ENCODE measurements at regions not wholly inside any gene's neighbourhood (a gene's known extent, or its start where the extent isn't known, plus 50 kb on each side); places are given as distances from the start of the nearest gene placed in this dataset.

DNA sequence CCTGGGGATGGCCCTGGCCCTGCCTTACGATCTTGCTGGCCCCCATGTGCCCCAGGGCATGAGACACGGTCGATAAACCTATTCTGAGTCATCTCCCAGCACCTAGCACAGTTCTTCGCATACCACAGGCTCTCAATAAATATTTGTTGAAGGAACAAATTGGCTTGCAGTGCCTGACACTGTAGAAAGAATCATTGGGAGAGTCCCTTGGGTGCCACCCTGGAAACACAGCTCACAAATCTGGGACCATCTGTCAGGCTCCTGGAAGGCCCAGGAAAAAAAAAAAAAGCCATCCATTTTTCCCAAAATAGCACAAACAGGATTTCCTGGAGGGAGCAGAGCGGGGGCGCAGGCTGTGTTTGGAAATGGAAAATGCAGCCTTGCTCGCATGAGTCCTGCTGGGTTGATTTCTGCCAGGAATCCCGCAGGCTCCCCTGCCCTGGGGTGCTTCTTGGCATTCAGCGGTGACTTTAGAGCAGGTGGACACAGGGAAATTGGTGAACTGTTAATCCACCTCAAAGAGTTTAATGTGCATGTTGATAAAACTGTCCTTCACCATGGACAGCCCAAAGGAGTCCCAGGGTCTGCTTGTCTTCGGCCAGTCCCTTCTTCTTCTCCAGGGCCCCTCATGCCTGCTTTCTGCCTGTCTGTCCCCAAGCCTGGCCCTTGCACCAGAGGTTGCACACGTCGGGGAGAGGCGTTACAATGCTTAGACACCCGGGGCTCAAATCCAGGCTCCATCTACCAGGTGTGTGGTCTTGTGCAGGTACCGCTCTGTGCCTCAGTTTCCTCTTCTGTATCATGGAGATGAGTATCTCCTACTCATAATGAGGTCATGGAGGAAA is 106.1 kb upstream of the RFLNA start:
- DNase-seq (ENCODE audit: low spot score) = no peak

DNA sequence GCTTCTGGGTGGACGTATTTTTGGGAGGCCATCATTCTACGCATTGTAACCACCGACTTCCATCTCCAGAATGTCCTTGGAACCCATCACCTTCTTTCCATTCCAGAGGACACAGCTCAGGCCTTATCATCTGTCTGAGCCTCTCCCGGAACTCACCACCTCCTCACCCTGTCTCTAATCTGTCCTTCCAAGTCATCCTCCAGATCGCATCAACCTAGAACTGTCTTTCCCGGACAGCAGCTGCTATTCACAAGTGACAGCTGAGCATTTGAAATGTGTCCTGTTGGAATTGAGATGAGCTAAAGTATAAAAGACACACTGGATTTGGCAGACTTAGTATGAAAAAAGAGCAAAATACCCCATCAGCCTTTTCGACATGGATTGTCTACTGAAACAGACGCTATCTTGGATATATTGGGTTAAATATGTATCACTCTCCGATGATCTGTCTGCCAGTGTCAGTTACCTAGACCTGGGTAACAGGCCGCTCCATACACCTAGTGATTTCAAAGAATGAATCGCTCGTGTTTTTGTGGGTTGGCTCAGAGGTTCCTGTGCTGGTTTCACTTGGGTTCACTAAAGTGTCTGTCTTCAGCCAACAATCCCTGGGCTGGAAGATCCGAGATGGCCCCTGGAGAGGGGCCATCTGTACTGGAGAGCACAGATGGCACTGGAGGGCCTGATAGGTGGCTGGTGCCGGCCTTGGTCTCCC is 104.4 kb upstream of the RFLNA start:
- no peak for DNase-seq (ENCODE audit: low spot score)

DNA sequence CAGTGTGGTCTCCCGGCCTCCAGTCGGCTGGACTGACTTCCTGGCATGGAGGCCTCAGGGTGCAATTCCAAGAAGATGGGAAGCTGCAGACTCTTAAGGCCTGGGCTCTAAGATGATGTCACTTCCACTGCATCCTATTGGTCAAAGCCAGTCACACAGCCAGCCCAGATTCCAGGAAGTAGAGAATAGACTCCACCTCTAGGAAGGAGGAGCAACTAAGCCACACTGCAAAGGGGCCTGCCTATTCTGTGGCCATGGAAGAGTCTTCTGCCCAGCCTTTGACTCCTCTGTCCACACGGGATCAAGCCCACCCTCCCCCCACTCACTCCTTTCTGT is 103.9 kb upstream of the RFLNA start:
- peak; percentile 22 for DNase-seq (ENCODE audit: low spot score)

DNA sequence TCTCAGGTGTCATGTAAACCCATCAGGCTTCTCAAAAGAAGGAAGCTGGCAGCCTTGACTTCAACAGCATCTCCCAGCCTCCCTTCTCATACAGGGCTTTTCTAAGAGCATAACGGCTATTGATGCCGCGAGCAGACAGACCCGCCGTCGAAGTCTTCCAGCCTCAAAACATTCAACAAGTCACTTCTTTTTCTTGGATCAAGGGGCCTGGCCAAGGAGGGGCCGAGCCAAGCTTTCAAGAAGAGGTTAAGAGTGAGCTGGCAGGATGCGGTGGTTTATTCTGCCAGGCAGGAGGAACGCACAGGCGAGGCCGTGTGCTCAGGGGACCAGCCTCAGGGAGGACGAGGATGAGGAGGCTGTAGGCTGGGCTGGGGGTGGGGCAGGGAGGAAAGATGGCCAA is 102.9 kb upstream of the RFLNA start:
- DNase-seq (ENCODE audit: low spot score) = no peak

DNA sequence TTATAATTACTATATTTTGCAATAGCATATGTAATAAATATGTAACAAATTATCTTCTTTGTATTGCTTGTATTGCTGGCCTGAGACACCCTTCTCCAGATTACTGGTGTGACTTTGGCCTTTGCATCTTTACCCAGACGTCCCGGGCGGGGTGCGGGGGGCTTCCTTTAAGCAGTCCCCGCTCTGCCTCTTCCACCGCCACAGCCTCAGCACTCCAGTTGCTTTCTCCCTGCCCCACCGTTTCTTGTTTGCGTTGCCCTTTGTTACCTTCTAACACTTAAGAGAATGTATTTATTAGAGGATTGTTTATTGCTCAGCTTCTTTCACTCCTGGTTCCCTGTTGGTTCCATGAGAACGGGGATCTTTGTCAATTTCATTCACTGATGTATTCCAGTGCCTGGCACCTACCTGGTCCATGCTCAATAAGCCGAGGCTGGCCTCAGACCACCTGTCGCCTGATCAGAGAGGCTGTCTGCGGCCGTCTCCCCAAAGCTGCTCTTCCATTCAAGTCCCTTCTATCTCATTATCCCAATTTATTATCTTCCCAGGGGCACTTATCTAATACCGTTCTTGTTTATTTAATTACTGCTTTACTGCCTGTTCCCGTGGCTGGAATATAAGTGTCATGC is 100.5 kb upstream of the RFLNA start:
- no peak for DNase-seq (ENCODE audit: low spot score)

DNA sequence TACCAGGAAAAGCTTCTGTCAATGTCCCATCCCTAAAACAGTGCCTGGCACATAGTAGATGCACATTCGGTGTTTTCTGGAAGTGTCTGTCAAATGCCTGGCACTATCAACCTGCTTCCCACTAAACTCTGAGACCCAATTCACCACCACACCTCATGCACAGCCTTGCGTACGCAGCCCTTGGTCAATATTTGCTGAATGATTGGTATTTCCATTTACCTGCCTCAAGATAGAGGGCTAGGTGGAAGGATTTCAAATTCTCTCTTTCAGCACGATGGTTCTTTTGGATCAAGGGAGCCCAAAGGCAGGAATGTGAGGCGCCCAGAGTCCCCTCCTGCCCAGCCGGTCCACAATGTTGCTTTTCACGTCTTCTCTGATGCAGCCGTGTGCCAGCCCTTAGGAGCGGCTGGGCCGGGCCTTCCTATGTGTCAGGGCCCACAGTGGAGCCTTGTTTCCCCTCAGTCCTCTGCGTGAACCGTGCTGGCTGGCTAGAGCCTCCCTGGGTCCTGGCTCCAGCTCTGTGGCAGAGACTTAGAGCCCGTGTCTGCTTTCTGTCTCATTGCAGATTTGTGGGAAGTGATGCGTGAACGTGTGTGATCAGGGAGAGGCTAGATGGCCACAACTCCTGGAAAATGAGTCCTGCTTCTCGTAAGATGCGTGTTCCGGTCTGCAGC is 99.9 kb upstream of the RFLNA start:
- DNase-seq (ENCODE audit: low spot score) = no peak

DNA sequence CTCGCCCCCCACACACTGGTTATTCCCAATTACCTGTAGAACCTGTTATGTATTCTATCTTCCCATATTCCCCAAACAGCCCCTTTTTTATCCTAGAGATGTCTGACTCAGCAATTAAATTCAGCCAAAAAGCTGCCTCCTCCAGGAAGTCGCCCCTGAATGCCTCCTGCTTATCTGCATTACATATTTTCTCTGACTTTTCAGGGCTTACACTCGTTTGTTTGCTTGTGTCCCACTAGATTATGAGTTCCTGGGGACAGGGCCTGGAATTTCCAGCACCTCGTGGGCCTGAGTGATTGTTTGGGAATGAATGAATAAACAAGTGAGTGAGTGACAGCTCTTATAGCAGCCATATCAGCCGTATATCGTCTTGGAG is 99.3 kb upstream of the RFLNA start:
- no peak for DNase-seq (ENCODE audit: low spot score)

DNA sequence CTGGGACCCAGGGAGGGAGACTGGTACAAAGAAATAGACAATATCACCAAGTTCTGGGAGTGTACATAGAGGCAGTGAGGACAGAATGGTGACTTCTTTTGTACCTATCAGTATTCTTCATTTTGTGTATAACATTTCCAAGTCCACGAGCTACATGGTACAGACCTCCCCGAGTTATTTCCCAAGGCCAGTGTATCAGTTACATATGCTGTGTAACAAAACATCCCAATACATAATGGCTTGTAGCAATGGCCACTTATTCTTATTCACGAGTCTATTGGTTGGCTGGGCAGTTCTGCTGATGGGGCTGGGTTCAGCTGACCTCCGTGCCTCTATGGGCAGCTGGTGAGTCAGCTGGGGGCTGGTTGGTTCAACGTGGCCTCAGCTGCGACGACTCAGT is 98.7 kb upstream of the RFLNA start:
- no peak for DNase-seq (ENCODE audit: low spot score)

DNA sequence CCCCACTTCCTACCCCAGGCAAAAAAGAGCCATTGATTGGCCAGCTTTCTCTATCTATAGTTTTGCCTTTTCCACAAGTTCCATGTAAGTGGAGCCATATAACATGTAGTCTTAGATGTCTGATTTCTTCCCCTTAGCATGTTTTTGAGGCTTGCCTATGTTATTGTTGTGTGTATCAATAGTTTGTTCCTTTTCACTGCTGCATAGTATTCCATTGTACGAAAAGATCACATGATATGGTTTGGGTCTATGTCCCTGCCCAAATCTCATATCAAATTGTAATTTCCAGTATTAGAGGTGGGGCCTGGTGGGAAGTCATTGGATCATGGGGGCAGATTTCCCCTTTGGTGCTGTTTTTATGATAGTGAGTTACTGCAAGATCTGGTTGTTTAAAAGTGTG is 93.6 kb upstream of the RFLNA start:
- no peak for DNase-seq (ENCODE audit: low spot score)

DNA sequence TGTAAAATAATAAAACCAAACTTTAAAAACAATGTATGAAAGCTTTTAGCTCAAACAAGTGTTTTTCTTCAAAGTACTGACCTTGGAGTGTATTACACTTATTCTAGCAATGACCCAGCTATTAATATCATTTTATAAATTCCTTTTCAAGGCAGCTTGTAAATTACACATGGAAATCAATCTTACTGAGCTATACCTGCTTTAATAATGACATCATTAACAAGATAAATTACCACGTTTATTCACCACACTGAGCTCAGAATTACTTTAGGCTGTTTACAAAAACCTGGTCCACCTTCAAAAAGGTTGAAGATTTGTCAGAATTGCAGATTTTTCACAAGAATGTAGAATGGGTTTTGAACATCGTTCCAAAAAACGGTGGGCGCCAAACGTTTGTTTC is 91.7 kb upstream of the RFLNA start:
- DNase-seq (ENCODE audit: low spot score) = no peak

DNA sequence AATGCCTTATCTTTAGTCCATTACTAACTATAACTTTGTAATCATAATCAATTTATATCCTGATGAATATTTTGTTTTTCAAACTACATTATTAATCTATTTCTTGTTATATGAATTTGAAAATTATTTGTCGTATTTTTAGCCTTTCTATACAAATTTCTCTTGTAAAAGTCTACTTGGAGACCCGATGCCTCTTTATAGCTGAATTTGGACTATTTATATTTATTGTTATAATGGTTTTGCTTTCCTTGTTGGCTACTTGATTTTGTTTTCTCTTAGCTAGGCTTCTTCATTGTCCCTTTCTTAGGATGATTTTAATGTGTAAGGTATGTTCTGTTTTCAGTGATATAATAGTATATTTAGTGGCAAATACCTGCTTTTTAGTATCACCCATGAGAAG is 89.5 kb upstream of the RFLNA start:
- no peak for DNase-seq (ENCODE audit: low spot score)

DNA sequence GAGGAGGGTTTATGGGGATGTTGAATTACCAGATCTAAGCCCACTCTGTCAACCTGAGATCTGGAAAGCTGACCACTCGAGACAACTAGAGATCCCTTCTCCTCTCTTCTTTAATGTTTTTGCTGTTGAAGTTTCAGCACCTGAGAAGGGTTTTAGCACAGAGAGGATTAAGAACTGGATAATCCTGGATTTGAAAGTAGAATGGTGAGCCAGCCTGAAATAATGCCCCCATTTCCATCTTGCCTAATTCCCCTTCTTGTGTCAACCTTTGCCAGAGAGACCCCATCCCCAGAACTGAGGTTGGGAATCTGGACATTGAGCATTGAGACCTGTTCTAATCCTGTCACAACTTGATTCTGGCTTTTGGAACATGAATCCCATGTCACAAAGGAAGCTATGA is 87.8 kb upstream of the RFLNA start:
- DNase-seq (ENCODE audit: low spot score) = no peak

DNA sequence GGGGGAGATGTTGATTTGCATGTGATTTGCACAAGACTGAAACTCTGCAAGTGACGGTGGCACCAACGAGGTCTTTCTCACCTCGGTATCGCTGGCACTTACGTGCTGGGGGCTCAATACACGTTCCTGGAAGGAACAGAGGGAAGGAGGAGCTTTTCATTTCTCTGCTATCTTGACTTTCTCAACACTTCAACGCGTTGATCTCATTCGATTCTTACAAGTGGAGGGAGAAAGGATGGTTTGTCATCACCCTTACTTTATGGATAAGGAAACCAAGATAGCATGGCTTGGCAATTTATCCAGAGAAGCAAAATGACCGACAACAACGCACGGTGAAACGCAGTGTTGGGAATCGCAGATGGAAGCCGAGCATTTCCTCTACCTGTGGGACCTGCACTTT is 87.3 kb upstream of the RFLNA start:
- DNase-seq (ENCODE audit: low spot score) = no peak

DNA sequence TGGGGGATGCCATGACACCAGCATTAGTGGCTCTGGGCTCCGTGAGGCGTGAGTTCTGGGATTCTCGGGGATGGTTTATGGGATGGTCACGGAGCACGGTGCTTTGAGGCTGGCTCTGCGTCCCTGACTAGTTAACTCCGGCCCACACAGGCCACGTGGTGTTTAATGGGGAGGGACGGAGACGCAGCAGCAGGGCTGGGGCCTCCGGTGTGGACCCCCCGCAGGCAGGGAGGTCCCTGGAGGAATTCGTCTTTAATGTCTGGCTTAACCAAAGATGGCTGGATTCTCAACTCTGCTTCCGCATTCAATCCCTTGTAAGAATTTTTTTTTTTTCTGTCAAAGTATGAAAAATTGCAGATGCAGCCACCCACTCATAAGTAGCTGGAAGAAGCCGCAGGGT is 86.4 kb upstream of the RFLNA start:
- no peak for DNase-seq (ENCODE audit: low spot score)

DNA sequence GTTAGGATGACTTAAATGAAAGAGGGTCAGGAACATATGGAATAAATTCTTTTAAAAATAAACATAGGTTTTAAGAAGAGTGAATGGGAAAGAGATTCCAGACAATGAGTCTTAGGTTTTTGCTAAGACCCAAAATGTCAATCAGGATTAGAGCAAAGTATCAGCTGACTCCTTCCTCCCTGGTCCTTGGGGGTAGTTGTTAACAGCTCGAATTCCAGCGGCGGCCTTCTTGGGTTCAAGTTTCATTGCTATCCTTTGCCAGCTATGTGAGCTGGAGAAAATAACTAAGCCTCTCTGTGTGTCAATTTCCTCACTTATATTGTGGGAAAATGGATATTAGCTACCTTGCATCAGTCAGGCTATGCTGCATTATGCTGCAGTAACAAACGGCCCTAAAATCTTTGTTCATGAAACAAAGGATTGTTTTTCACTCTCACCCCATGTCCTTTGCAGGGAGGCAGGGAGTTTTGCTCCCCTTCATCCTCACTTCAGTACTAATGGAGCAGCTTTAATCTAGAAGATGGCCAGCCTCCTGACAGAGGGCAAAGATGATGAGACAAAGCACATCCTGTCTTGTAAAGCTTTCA is 83.8 kb upstream of the RFLNA start:
- no peak for DNase-seq (ENCODE audit: low spot score)

DNA sequence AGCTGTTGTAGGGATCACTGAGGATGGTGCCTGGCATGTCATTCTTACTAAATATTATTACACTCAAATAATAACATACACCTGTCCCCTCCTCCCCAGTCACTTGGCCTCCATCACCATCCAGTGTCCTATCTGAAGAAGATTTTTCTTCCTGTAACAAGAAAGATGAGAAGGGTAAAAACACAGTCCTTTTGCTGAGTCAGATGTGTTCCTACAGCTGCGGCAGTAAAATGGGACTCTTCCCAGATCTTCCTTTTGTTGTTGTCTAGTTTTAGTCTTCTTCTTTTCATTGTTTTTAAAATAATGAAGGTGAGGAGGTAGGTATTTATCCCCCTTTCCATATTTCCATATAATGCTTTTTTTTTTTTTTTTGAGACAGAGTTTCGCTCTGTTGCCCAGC is 83.1 kb upstream of the RFLNA start:
- DNase-seq (ENCODE audit: low spot score) = no peak

DNA sequence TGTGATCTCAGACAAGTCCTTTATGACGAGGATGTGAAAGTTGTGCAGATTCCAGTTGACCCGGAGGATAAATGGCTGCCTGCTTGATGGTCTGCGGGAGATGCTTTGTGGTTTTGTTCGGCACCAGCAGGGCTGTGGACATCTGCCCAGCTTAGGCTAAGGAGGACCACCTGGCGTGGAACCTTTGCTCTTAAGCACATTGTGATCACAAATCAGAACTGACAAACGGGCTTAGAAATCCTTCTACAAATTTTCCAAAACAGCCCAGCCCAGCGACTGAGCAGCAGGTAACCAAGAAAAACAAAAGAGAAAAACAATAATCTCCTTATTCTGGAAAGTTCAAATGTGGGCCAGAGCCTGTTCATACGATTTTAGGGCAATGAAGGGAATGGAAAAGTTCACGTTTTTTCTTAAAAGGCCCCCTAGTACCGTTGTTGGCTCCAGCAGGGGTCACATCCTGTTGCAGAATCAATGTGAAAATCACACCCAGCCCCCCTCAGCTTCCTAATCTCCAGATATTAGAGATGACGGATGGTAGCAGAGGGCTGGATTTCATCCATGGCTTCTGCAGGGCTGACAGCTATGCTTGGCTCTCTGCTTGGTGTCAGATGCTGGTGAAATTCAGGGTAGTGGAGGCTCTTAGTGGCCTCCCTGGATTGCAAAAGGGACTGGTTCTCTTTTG is 81.1 kb upstream of the RFLNA start:
- no peak for DNase-seq (ENCODE audit: low spot score)

DNA sequence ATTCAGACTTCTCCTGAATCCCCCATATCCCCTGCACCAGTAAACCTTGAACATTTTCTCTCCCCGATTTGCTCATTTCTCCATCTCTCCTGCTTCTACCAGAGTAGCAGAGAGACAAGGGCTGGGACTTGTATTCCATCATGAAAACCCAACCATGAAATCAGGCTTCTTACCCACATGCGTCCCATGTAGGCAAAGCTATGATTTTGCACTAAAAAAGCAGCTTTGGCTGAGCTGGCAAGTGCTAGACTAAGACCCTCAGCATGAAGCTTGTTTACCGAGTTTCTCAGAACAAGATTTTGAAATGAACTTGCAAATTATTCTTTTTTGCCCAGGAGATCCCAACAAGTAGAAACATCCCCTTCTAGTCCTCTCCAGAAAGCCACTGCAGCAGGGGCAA is 80.3 kb upstream of the RFLNA start:
- DNase-seq (ENCODE audit: low spot score) = no peak

DNA sequence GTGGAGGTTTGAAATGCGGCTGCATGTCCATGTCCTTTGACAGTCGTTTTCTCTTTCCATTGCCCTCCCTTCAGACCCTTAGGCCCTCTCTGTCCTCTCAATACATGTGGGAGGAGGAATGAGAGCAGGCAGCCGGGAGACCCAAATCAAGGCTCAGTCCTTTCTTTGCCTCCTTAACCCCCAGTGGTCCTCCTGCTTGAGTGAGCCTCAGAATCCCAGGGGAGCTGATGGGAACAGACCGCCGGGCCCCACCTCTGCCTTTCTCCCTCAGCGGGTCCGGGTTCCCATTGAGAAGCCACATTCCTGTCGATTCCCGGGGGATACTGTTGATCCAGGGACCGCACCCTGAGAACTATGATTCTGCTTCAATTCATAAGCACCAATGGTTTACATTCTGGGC is 77.9 kb upstream of the RFLNA start:
- no peak for DNase-seq (ENCODE audit: low spot score)

DNA sequence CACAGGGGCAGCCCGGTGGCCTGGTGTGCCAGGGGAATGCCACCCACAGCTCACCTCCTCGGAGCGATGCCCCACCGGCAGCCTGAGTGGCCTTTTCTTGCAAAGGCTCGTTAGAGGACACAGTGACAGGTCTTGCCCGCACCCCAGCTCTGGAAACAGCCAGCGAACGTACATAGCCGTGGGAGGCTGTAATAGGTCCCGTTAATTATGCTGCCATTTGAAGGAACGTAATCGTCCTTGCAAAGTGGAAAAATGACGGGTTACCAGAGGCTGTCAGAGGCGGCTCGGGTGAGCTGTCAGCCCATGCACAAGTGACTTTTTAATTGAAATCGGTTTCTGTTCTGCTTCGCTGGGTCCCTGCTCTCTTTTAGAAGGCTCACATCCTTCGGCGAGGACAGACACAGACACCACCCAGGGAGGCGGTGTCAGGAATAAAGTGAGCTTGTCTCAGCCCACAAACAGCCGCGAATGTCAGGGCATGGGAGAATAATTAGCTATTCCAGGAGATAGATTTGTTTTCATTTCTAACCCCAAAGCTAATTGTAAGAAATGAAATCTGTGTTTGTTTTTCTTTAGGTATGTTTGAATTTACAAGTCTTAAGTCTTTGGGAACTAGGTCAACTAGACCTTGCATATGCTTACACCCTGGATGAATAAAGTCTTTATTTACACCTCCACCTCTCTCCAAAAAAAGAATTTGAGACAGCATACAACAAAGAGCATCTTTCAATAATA is 77.2 kb upstream of the RFLNA start:
- peak; percentile 23 for DNase-seq (ENCODE audit: low spot score)

DNA sequence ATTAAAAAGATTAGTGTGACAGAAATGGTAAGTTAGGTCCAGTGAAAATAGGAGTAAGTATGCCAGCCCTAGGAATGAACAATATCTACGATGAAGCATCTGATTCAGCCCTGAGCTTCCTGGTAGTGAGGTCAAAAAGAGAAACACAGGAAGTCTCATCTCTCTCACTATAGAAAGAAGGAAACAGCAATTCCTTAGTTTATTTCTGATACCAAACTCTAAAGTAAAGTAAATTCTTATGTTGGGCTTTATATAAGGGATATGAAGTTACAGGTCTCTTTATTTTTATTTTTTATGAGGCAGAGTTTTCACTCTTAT is 76.7 kb upstream of the RFLNA start:
- DNase-seq (ENCODE audit: low spot score) = no peak
